GM12878 (cell line): ENCODE measurements at regions not wholly inside any gene's neighbourhood (a gene's known extent, or its start where the extent isn't known, plus 50 kb on each side); places are given as distances from the start of the nearest gene placed in this dataset.

Experiments
- ATAC-seq: fragments of 200-7000 bp; cut with Tn5 transposase; 3 replicates; pipeline ENCODE4 v1.9.1; 2020; ENCODE audit warnings: mild to moderate bottlenecking, moderate library complexity
- BruUV-seq: library from RNA; stranded (reverse); fragments of 400-500 nt; replicated peaks from 2 replicates; lab custom pipeline; 2021; lab: Mats Ljungman, UMichigan
- CTCF ChIA-PET: fragments of 300-600 bp; sonication (Branson Sonifier 250); formaldehyde crosslinking; extraction: SDS; loops from one replicate; lab custom pipeline; 2021; ENCODE audit warnings: inconsistent platforms; lab: Yijun Ruan, JAX
- POLR2A ChIA-PET: fragments of 350-600 bp; formaldehyde crosslinking; extraction: SDS; loops from one replicate; lab custom pipeline; 2021; ENCODE audit warnings: inconsistent platforms; lab: Charles Lee
- RAD21 ChIA-PET: fragments of 300-600 bp; sonication (Branson Sonifier 250); formaldehyde crosslinking; loops from one replicate; lab custom pipeline; 2023; ENCODE audit warnings: antibody characterized with exemption; ENCODE audit not compliant: unreplicated experiment; lab: Charles Lee
- SMC1A ChIA-PET: fragments of 300-600 bp; sonication (Branson Sonifier 250); formaldehyde crosslinking; loops from one replicate; lab custom pipeline; 2023; ENCODE audit not compliant: unreplicated experiment, uncharacterized antibody; lab: Charles Lee
- DNase-seq: peaks from one replicate; pipeline ENCODE4 v3.0.0-alpha.2; 2011; ENCODE audit warnings: low read depth, low spot score
- FAIRE-seq: peaks from 3 replicates; lab custom pipeline; 2011; peaks lifted over from hg19 to GRCh38; lab: Jason Lieb, UNC
- H2AFZ ChIP-seq: 2 replicates; pipeline ENCODE4 v1.6.0; 2011; ENCODE audit warnings: low read depth, low read length, control low read depth; ENCODE audit not compliant: control insufficient read depth
- H3K27ac ChIP-seq: 2 replicates; pipeline ENCODE4 v1.5.1; 2011; ENCODE audit warnings: control low read depth; ENCODE audit not compliant: control insufficient read depth, insufficient read depth
- H3K27me3 ChIP-seq, 2 experiments: replicated peaks in 1 of 2; 2 replicates each; pipeline versions ENCODE4 v1.6.0 to v1.6.1; 2011; ENCODE audit warnings: low read length in 1 of 2; ENCODE audit not compliant: control insufficient read depth in 2 of 2, insufficient read depth in 2 of 2
- H3K36me3 ChIP-seq, 2 experiments: 2 replicates each; pipeline ENCODE4 v1.5.1; 2011; ENCODE audit warnings: low read length in 1 of 2; ENCODE audit not compliant: control insufficient read depth in 2 of 2, insufficient read depth in 2 of 2
- H3K4me1 ChIP-seq: 2 replicates; pipeline ENCODE4 v1.6.1; 2011; ENCODE audit warnings: mild to moderate bottlenecking, low read length, moderate library complexity, mixed read lengths; ENCODE audit not compliant: control insufficient read depth, insufficient read depth
- H3K4me2 ChIP-seq: 2 replicates; pipeline ENCODE4 v1.6.0; 2011; ENCODE audit warnings: control low read depth; ENCODE audit not compliant: control insufficient read depth, insufficient read depth
- H3K4me3 ChIP-seq: fragments of 200-600 bp; sonication (generic); 2 replicates; pipeline ENCODE4 v1.5.1; 2016
- H3K79me2 ChIP-seq: 2 replicates; pipeline ENCODE4 v1.6.0; 2011; ENCODE audit warnings: low read length; ENCODE audit not compliant: control insufficient read depth, insufficient read depth
- H3K9ac ChIP-seq: 2 replicates; pipeline ENCODE4 v1.8.0; 2011; ENCODE audit warnings: low read length, control low read depth, mixed read lengths; ENCODE audit not compliant: control insufficient read depth, insufficient read depth
- H3K9me3 ChIP-seq: replicated peaks from 3 replicates; pipeline ENCODE4 v1.5.1; 2011; ENCODE audit warnings: mild to moderate bottlenecking, low read length; ENCODE audit not compliant: control insufficient read depth, insufficient read depth
- H4K20me1 ChIP-seq: 2 replicates; pipeline ENCODE4 v1.6.0; 2011; ENCODE audit not compliant: control insufficient read depth, insufficient read depth
- BMI1 ChIP-seq: fragments of 450-650 bp; IDR thresholded peaks from 2 replicates; pipeline ENCODE4 v1.6.1; 2016; ENCODE audit warnings: mild to moderate bottlenecking, moderate library complexity, borderline replicate concordance
- CBX5 ChIP-seq: sonication (generic); IDR thresholded peaks from 2 replicates; pipeline ENCODE4 v1.6.1; 2016; ENCODE audit warnings: low read depth, moderate library complexity, mild to moderate bottlenecking, inconsistent platforms
- IRF4 ChIP-seq: IDR thresholded peaks from 2 replicates; pipeline ENCODE4 v1.6.1; 2011; ENCODE audit warnings: low read depth, low read length
- JUNB ChIP-seq: IDR thresholded peaks from 2 replicates; pipeline ENCODE4 v1.6.1; 2016; ENCODE audit warnings: antibody characterized with exemption, mild to moderate bottlenecking
- JUND ChIP-seq: IDR thresholded peaks from 2 replicates; pipeline ENCODE4 v1.6.1; 2012; ENCODE audit warnings: low read depth, mild to moderate bottlenecking, low read length, improper control_type of control experiment, moderate library complexity
- MYB ChIP-seq: fragments of 150-350 bp; IDR thresholded peaks from 2 replicates; pipeline ENCODE4 v1.6.1; 2014; ENCODE audit warnings: mild to moderate bottlenecking, low read depth, low read length, borderline replicate concordance
- NFYB ChIP-seq: IDR thresholded peaks from 2 replicates; pipeline ENCODE4 v1.6.1; 2011; ENCODE audit warnings: low read depth, mild to moderate bottlenecking, low read length, improper control_type of control experiment, moderate library complexity; ENCODE audit not compliant: insufficient read depth
- NR2F1 ChIP-seq: fragments of 450-650 bp; conservative IDR thresholded peaks from 2 replicates; pipeline ENCODE4 v1.6.1; 2017; ENCODE audit warnings: mild to moderate bottlenecking
- SMC3 ChIP-seq: IDR thresholded peaks from 2 replicates; pipeline ENCODE4 v1.6.1; 2011; ENCODE audit warnings: low read length, improper control_type of control experiment, borderline replicate concordance
- TAF1 ChIP-seq: IDR thresholded peaks from 2 replicates; pipeline ENCODE4 v1.6.1; 2011; ENCODE audit warnings: mild to moderate bottlenecking, low read depth, low read length, borderline replicate concordance
- ZSCAN29 ChIP-seq: fragments of 450-650 bp; IDR thresholded peaks from 2 replicates; pipeline ENCODE4 v1.6.1; 2017; ENCODE audit warnings: mild to moderate bottlenecking, moderate library complexity
- WGBS: methylation state at CpG from one replicate; pipeline ENCODE4 v1.1.6; 2016; ENCODE audit warnings: low lambda C conversion rate; ENCODE audit not compliant: insufficient replicate concordance, insufficient coverage; ENCODE audit errors: missing lambda C conversion rate; 5-methylcytosine and 5-hydroxymethylcytosine counted together
- in situ Hi-C: fragments of 300-500 bp; cut with MboI; formaldehyde crosslinking; loops from 9 replicates; pipeline ENCODE4 v1.14.3; 2018; ENCODE audit warnings: mixed read lengths
- intact Hi-C: fragments of 100-400 bp; cut with micrococcal nuclease; formaldehyde crosslinking; loops from one replicate; pipeline ENCODE4 v1.14.2; 2022; ENCODE audit not compliant: unreplicated experiment
- TF ChIP-seq, protein P1 (sequence below): fragments of 450-650 bp; IDR thresholded peaks from 2 replicates; pipeline ENCODE4 v1.6.1; 2017; ENCODE audit warnings: mild to moderate bottlenecking, moderate library complexity
- TF ChIP-seq, protein P2 (sequence below): fragments of 450-650 bp; formaldehyde crosslinking; IDR thresholded peaks from 2 replicates; pipeline ENCODE4 v1.4.0; 2022; ENCODE audit warnings: mild to moderate bottlenecking, moderate library complexity
- TF ChIP-seq, protein P3 (sequence below): fragments of 450-650 bp; formaldehyde crosslinking; IDR thresholded peaks from 2 replicates; pipeline ENCODE4 v1.5.0; 2022; ENCODE audit warnings: mild to moderate bottlenecking, missing genetic modification characterization

DNA sequence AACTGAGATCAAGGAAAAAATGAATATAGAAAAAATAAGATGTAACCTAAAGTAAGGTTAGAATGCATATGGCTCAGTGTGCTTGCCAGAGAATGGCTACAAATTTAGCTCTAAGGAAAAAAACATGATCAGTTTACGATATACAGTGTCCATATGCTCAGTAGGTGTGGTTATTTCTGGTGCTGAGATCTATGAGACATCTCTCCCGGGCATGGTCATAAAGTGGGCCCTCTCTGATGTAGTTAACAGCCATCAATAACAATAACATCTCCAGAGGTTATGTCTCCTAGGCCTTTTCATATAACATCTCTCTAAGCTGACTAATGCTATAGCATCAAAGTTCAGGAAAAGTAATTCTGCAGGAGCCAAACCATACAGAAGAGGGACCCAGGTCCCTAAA lies 56.3 kb upstream of the UBE2E3 start:
- CTCF ChIA-PET, result interaction anchor here (0.9 kb wide), 1 partner anchor 65 kb away, joined by 3 read pairs; no protein-coding TSS in a partner anchor
- TF ChIP-seq NR2F1, result no peak
- TF ChIP-seq JUNB, result no peak
- TF ChIP-seq SMC3, result no peak
- TF ChIP-seq, protein P1, sequence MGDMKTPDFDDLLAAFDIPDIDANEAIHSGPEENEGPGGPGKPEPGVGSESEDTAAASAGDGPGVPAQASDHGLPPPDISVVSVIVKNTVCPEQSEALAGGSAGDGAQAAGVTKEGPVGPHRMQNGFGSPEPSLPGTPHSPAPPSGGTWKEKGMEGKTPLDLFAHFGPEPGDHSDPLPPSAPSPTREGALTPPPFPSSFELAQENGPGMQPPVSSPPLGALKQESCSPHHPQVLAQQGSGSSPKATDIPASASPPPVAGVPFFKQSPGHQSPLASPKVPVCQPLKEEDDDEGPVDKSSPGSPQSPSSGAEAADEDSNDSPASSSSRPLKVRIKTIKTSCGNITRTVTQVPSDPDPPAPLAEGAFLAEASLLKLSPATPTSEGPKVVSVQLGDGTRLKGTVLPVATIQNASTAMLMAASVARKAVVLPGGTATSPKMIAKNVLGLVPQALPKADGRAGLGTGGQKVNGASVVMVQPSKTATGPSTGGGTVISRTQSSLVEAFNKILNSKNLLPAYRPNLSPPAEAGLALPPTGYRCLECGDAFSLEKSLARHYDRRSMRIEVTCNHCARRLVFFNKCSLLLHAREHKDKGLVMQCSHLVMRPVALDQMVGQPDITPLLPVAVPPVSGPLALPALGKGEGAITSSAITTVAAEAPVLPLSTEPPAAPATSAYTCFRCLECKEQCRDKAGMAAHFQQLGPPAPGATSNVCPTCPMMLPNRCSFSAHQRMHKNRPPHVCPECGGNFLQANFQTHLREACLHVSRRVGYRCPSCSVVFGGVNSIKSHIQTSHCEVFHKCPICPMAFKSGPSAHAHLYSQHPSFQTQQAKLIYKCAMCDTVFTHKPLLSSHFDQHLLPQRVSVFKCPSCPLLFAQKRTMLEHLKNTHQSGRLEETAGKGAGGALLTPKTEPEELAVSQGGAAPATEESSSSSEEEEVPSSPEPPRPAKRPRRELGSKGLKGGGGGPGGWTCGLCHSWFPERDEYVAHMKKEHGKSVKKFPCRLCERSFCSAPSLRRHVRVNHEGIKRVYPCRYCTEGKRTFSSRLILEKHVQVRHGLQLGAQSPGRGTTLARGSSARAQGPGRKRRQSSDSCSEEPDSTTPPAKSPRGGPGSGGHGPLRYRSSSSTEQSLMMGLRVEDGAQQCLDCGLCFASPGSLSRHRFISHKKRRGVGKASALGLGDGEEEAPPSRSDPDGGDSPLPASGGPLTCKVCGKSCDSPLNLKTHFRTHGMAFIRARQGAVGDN, result no peak
- no peak for TF ChIP-seq MYB
- TF ChIP-seq, protein P2, sequence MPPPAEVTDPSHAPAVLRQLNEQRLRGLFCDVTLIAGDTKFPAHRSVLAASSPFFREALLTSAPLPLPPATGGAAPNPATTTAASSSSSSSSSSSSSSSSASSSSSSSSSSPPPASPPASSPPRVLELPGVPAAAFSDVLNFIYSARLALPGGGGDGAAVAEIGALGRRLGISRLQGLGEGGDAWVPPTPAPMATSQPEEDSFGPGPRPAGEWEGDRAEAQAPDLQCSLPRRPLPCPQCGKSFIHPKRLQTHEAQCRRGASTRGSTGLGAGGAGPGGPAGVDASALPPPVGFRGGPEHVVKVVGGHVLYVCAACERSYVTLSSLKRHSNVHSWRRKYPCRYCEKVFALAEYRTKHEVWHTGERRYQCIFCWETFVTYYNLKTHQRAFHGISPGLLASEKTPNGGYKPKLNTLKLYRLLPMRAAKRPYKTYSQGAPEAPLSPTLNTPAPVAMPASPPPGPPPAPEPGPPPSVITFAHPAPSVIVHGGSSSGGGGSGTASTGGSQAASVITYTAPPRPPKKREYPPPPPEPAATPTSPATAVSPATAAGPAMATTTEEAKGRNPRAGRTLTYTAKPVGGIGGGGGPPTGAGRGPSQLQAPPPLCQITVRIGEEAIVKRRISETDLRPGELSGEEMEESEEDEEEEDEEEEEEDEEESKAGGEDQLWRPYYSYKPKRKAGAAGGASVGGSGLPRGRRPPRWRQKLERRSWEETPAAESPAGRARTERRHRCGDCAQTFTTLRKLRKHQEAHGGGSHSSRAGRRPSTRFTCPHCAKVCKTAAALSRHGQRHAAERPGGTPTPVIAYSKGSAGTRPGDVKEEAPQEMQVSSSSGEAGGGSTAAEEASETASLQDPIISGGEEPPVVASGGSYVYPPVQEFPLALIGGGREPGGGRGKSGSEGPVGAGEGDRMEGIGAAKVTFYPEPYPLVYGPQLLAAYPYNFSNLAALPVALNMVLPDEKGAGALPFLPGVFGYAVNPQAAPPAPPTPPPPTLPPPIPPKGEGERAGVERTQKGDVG (CRISPR knock-in tag), result no peak
- TF ChIP-seq, protein P3, sequence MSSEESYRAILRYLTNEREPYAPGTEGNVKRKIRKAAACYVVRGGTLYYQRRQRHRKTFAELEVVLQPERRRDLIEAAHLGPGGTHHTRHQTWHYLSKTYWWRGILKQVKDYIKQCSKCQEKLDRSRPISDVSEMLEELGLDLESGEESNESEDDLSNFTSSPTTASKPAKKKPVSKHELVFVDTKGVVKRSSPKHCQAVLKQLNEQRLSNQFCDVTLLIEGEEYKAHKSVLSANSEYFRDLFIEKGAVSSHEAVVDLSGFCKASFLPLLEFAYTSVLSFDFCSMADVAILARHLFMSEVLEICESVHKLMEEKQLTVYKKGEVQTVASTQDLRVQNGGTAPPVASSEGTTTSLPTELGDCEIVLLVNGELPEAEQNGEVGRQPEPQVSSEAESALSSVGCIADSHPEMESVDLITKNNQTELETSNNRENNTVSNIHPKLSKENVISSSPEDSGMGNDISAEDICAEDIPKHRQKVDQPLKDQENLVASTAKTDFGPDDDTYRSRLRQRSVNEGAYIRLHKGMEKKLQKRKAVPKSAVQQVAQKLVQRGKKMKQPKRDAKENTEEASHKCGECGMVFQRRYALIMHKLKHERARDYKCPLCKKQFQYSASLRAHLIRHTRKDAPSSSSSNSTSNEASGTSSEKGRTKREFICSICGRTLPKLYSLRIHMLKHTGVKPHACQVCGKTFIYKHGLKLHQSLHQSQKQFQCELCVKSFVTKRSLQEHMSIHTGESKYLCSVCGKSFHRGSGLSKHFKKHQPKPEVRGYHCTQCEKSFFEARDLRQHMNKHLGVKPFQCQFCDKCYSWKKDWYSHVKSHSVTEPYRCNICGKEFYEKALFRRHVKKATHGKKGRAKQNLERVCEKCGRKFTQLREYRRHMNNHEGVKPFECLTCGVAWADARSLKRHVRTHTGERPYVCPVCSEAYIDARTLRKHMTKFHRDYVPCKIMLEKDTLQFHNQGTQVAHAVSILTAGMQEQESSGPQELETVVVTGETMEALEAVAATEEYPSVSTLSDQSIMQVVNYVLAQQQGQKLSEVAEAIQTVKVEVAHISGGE (CRISPR knock-in tag), result no peak
- no peak for TF ChIP-seq NFYB
- TF ChIP-seq IRF4, result no peak
- no peak for TF ChIP-seq TAF1
- no peak for TF ChIP-seq BMI1
- no peak for TF ChIP-seq ZSCAN29
- TF ChIP-seq CBX5, result no peak
- TF ChIP-seq JUND, result no peak

More for the DNA sequence above, 56.3 kb upstream of the UBE2E3 start:
- Histone ChIP-seq H3K9ac (no peak overlapping the region), H3K27ac (no peak overlapping the region), H3K4me1 (no peaks in the 10 kb centered on the region), H2AFZ (no peak overlapping the region), H3K4me3 (no peak overlapping the region), H3K36me3 (no peaks in the 10 kb centered on the region), H3K79me2 (no peaks in the 10 kb centered on the region), H3K9me3 (no peaks in the 10 kb centered on the region), H4K20me1 (no peaks in the 10 kb centered on the region), H3K27me3 (0 out of 4 replicates have a peak, but pooled peaks cover 0 to 2% of the 10 kb centered on the region in 2 experiments), H3K4me2 (no peak overlapping the region)
- in situ Hi-C loops, result no loop called here
- FAIRE-seq, result no peak
- ChIA-PET POLR2A (no interaction called here), SMC1A (no interaction called here), RAD21 (interaction anchor here (1.0 kb wide), 1 partner anchor 74 kb away, joined by 3 read pairs; no protein-coding TSS in a partner anchor)
- DNase-seq, result no peak
- 40% methylated on average over 2 of the region's 2 CpGs for WGBS
- ATAC-seq, result no peak
- BruUV-seq, result no TSS peak
- intact Hi-C loops, result no loop called here
